Ishikawa (cell line): ENCODE measurements at regions not wholly inside any gene's neighbourhood (a gene's known extent, or its start where the extent isn't known, plus 50 kb on each side); places are given as distances from the start of the nearest gene placed in this dataset.

Experiments
- CEBPB ChIP-seq: IDR thresholded peaks from 2 replicates; pipeline ENCODE4 v1.6.1; 2012
- CREB1 ChIP-seq: IDR thresholded peaks from 2 replicates; pipeline ENCODE4 v1.6.1; 2012; ENCODE audit warnings: low read depth
- EGR1 ChIP-seq: IDR thresholded peaks from 2 replicates; pipeline ENCODE4 v1.6.1; 2012
- EP300 ChIP-seq: IDR thresholded peaks from 2 replicates; pipeline ENCODE4 v1.6.1; 2012; ENCODE audit warnings: borderline replicate concordance
- FOXM1 ChIP-seq: IDR thresholded peaks from 2 replicates; pipeline ENCODE4 v1.6.1; 2012; ENCODE audit warnings: low read depth, borderline replicate concordance
- NFIC ChIP-seq: IDR thresholded peaks from 2 replicates; pipeline ENCODE4 v1.6.1; 2012
- RAD21 ChIP-seq: IDR thresholded peaks from 2 replicates; pipeline ENCODE4 v1.6.1; 2012; ENCODE audit warnings: low read depth
- TAF1 ChIP-seq: IDR thresholded peaks from 2 replicates; pipeline ENCODE4 v1.6.1; 2012; ENCODE audit warnings: low read depth, mild to moderate bottlenecking
- TCF12 ChIP-seq: IDR thresholded peaks from 2 replicates; pipeline ENCODE4 v1.6.1; 2012; ENCODE audit warnings: low read depth
- TEAD4 ChIP-seq: IDR thresholded peaks from 2 replicates; pipeline ENCODE4 v1.6.1; 2012
- YY1 ChIP-seq: IDR thresholded peaks from 2 replicates; pipeline ENCODE4 v1.6.1; 2012; ENCODE audit warnings: low read depth
- ZBTB7A ChIP-seq: IDR thresholded peaks from 2 replicates; pipeline ENCODE4 v1.6.1; 2012; ENCODE audit warnings: low read depth
- TF ChIP-seq, protein P1 (sequence below): IDR thresholded peaks from 2 replicates; pipeline ENCODE4 v1.6.1; 2012
- TF ChIP-seq, protein P2 (sequence below): IDR thresholded peaks from 2 replicates; pipeline ENCODE4 v1.6.1; 2012; ENCODE audit warnings: low read depth, mild to moderate bottlenecking

DNA sequence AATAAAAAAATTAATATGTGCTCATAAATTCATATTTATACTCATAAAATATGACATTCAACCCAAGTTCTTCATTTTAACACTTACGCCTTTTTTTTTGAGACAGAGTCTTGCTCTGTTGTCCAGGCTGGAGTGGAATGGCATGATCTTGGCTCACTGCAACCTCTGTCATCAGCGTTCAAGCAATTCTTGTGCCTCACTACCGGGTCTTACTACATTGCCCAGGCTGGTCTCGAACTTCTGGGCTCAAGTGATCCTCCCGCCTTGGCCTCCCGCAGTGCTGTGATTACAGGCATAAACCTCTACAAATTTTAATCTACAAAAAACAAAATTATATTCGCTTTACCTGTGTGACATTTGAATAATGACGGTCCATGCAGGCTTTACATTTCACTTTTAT, 74.1 kb upstream of the SNRPN start:
- TF ChIP-seq EGR1 (no peak), NFIC (no peak)

GRCh38 chr15:24886538-24886937, 68.2 kb upstream of the SNRPN start:
- TF ChIP-seq EGR1: no peak
- no peak for TF ChIP-seq TCF12
- TF ChIP-seq, protein P1, sequence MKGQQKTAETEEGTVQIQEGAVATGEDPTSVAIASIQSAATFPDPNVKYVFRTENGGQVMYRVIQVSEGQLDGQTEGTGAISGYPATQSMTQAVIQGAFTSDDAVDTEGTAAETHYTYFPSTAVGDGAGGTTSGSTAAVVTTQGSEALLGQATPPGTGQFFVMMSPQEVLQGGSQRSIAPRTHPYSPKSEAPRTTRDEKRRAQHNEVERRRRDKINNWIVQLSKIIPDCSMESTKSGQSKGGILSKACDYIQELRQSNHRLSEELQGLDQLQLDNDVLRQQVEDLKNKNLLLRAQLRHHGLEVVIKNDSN: no peak
- no peak for TF ChIP-seq FOXM1
- TF ChIP-seq EP300: no peak
- no peak for TF ChIP-seq CEBPB

DNA sequence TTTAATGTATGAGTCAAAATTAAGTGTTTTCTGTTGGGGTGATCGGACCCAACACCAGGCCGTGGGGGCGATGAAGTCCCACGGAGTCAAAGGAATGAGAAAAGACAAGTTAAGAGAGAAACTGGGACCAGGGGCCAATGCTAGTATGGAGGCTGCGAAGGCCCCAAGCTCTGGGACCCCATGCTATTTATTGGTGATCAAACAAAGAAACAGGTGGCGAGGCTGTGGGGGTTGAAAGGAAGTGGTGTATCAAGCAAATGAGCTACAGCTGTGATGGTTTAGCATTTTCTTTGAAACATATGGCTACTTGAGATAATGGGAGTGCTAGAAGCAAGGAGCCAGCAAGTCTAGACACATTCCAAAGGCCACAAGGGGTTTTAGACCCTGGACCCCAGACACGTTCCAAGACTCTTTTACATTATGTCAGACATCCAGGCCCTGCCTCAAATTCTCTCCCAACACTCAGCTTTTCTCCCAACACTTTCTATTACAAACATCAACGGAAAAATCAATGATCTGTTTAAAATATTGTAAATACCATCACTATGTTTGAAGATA, 56.0 kb upstream of the SNRPN start:
- no peak for TF ChIP-seq RAD21

GRCh38 chr15:24899367-24899766, 55.4 kb upstream of the SNRPN start:
- no peak for TF ChIP-seq TCF12
- TF ChIP-seq EGR1: no peak
- no peak for TF ChIP-seq FOXM1
- TF ChIP-seq CEBPB: no peak
- TF ChIP-seq, protein P2, sequence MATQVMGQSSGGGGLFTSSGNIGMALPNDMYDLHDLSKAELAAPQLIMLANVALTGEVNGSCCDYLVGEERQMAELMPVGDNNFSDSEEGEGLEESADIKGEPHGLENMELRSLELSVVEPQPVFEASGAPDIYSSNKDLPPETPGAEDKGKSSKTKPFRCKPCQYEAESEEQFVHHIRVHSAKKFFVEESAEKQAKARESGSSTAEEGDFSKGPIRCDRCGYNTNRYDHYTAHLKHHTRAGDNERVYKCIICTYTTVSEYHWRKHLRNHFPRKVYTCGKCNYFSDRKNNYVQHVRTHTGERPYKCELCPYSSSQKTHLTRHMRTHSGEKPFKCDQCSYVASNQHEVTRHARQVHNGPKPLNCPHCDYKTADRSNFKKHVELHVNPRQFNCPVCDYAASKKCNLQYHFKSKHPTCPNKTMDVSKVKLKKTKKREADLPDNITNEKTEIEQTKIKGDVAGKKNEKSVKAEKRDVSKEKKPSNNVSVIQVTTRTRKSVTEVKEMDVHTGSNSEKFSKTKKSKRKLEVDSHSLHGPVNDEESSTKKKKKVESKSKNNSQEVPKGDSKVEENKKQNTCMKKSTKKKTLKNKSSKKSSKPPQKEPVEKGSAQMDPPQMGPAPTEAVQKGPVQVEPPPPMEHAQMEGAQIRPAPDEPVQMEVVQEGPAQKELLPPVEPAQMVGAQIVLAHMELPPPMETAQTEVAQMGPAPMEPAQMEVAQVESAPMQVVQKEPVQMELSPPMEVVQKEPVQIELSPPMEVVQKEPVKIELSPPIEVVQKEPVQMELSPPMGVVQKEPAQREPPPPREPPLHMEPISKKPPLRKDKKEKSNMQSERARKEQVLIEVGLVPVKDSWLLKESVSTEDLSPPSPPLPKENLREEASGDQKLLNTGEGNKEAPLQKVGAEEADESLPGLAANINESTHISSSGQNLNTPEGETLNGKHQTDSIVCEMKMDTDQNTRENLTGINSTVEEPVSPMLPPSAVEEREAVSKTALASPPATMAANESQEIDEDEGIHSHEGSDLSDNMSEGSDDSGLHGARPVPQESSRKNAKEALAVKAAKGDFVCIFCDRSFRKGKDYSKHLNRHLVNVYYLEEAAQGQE: no peak

DNA sequence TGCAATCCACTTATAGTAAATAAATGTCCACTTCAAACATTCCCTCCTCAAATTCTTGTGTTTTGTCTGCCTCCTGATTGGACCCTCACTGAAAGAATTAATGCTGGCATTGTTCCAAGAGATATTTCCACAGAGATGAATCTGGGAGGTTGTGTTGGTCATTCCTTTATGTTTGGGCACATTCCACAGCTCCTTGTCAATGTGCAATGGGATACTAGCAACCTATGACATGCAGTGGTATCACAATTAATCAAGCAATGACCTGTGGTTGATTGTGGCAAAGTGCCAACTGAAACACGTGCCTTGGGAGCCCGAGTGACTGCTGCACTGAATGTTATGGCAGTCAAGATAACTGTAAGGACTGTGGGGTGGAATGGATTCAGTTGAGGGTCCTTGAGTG, 55.0 kb upstream of the SNRPN start:
- no peak for TF ChIP-seq CREB1
- no peak for TF ChIP-seq EP300
- no peak for TF ChIP-seq TEAD4
- no peak for TF ChIP-seq FOXM1
- no peak for TF ChIP-seq CEBPB
- TF ChIP-seq TCF12: no peak
- no peak for TF ChIP-seq EGR1
- TF ChIP-seq, protein P1: no peak
- TF ChIP-seq ZBTB7A: no peak
- TF ChIP-seq NFIC: no peak
- no peak for TF ChIP-seq TAF1

DNA sequence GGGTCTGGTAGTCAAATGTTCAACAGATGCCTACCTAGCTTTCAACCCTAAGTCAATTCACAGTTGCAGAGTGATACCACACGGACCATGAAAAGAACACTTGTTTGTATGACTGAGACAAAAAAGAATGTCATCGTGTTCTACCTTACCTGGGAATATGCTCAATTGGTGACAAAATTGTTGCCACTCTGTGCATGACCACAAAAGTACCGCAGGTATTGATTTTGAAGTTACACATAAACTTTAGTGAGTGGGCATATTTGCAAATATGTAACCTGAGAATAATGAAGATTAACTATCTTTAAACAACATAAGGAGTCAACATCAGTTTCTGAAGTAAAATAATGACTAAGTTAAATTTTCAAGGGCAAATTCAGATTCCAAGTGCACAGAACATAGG, 53.4 kb upstream of the SNRPN start:
- TF ChIP-seq FOXM1 (no peak), YY1 (no peak), ZBTB7A (no peak)
